H1 (cell line): ENCODE measurements at regions not wholly inside any gene's neighbourhood (a gene's known extent, or its start where the extent isn't known, plus 50 kb on each side); places are given as distances from the start of the nearest gene placed in this dataset.

Source experiments
- CTCF ChIA-PET: fragments of 300-600 bp; sonication (Branson Sonifier 250); formaldehyde crosslinking; loops from one replicate; lab custom pipeline; 2021; ENCODE audit not compliant: partially characterized antibody; lab: Charles Lee
- POLR2A ChIA-PET: fragments of 300-600 bp; sonication (Branson Sonifier 250); formaldehyde crosslinking; loops from one replicate; lab custom pipeline; 2021; ENCODE audit warnings: inconsistent platforms; ENCODE audit not compliant: partially characterized antibody; lab: Charles Lee
- DNase-seq, 2 experiments: peaks; one replicate each; pipeline versions ENCODE4 v3.0.0 to v3.0.0-alpha.2; 2010 to 2022; ENCODE audit warnings: low spot score in 2 of 2, low read depth in 1 of 2, mixed read lengths in 1 of 2
- FAIRE-seq: peaks from 2 replicates; lab custom pipeline; 2011; peaks lifted over from hg19 to GRCh38; lab: Jason Lieb, UNC
- H2AFZ ChIP-seq: 2 replicates; pipeline ENCODE4 v1.8.1; 2012; ENCODE audit warnings: low read length, inconsistent platforms
- H2AK5ac ChIP-seq: 2 replicates; pipeline ENCODE4 v1.6.1; 2013; ENCODE audit warnings: low read depth, low read length
- H2BK120ac ChIP-seq: replicated peaks from 2 replicates; pipeline ENCODE3; 2013; ENCODE audit warnings: low read depth, low read length, inconsistent platforms
- H2BK12ac ChIP-seq: 2 replicates; pipeline ENCODE4 v1.6.1; 2013; ENCODE audit warnings: low read depth, low read length
- H2BK15ac ChIP-seq: 2 replicates; pipeline ENCODE4 v1.6.1; 2013; ENCODE audit warnings: low read length
- H2BK20ac ChIP-seq: 2 replicates; pipeline ENCODE4 v1.6.1; 2013; ENCODE audit warnings: low read length
- H2BK5ac ChIP-seq: 2 replicates; pipeline ENCODE4 v1.6.1; 2013; ENCODE audit warnings: low read depth, low read length
- H3K14ac ChIP-seq: 2 replicates; pipeline ENCODE4 v1.6.1; 2013; ENCODE audit warnings: inconsistent platforms; ENCODE audit not compliant: insufficient read length
- H3K18ac ChIP-seq: 2 replicates; pipeline ENCODE4 v1.6.1; 2013; ENCODE audit warnings: low read length; ENCODE audit errors: extremely low read depth
- H3K23ac ChIP-seq: 2 replicates; pipeline ENCODE4 v1.6.1; 2013; ENCODE audit warnings: inconsistent platforms; ENCODE audit not compliant: insufficient read length
- H3K23me2 ChIP-seq: 2 replicates; pipeline ENCODE4 v1.6.1; 2013; ENCODE audit warnings: low read depth, low read length
- H3K27ac ChIP-seq: 2 replicates; pipeline ENCODE4 v1.6.1; 2011; ENCODE audit warnings: low read depth, low read length, inconsistent platforms
- H3K27me3 ChIP-seq, 4 experiments: replicated peaks in 1 of 4; 1 replicate in 1 of 4; 2 replicates in 3 of 4; pipeline versions ENCODE4 v1.6.1 to v1.8.1; 2011 to 2013; ENCODE audit warnings: low read length in 3 of 4, mild to moderate bottlenecking in 3 of 4, inconsistent platforms in 2 of 4, mixed read lengths in 2 of 4, moderate library complexity in 1 of 4; ENCODE audit not compliant: control insufficient read depth in 3 of 4, insufficient read depth in 3 of 4; ENCODE audit errors: extremely low read depth in 1 of 4
- H3K36me3 ChIP-seq, 4 experiments: 2 replicates each; pipeline versions ENCODE4 v1.6.1 to v1.8.1; 2011 to 2013; ENCODE audit warnings: mild to moderate bottlenecking in 4 of 4, low read length in 3 of 4, moderate library complexity in 2 of 4, control low read depth in 1 of 4, inconsistent platforms in 1 of 4; ENCODE audit not compliant: insufficient read depth in 4 of 4, control insufficient read depth in 2 of 4
- H3K4ac ChIP-seq: replicated peaks from 2 replicates; pipeline ENCODE3; 2013; ENCODE audit warnings: low read length, low read depth, mixed read lengths, inconsistent platforms; ENCODE audit not compliant: insufficient read length
- H3K4me1 ChIP-seq, 4 experiments: replicated peaks in 1 of 4; 1 replicate in 1 of 4; 2 replicates in 3 of 4; pipeline versions ENCODE4 v1.6.1 to v1.8.1; 2011 to 2013; ENCODE audit warnings: low read length in 3 of 4, inconsistent platforms in 2 of 4, mixed read lengths in 1 of 4; ENCODE audit not compliant: insufficient read depth in 4 of 4, control insufficient read depth in 3 of 4
- H3K4me2 ChIP-seq, 2 experiments: 2 replicates each; pipeline versions ENCODE4 v1.6.1 to v1.8.1; 2011 to 2013; ENCODE audit warnings: low read depth in 2 of 2, low read length in 2 of 2, control low read depth in 1 of 2, inconsistent platforms in 1 of 2, mild to moderate bottlenecking in 1 of 2; ENCODE audit not compliant: insufficient read depth in 1 of 2
- H3K4me3 ChIP-seq, 4 experiments: fragments of 200-600, 300-600 bp in 1 of 4; sonication (generic), shearing (Covaris generic), sonication (Bioruptor Twin) in 1 of 4; 2 replicates each; pipeline versions ENCODE4 v1.5.1 to v1.8.1; 2011 to 2016; ENCODE audit warnings: low read length in 4 of 4, low read depth in 3 of 4, control low read depth in 2 of 4, inconsistent platforms in 2 of 4, mild to moderate bottlenecking in 2 of 4, mixed read lengths in 1 of 4, moderate library complexity in 1 of 4; ENCODE audit not compliant: insufficient read depth in 2 of 4; ENCODE audit errors: extremely low read depth in 1 of 4
- H3K56ac ChIP-seq: replicated peaks from 2 replicates; pipeline ENCODE3; 2013; ENCODE audit warnings: low read depth, mild to moderate bottlenecking, mixed read lengths, low read length, inconsistent platforms; ENCODE audit not compliant: insufficient read length
- H3K79me1 ChIP-seq: 2 replicates; pipeline ENCODE4 v1.6.1; 2013; ENCODE audit warnings: low read depth, low read length, control low read depth
- H3K79me2 ChIP-seq, 2 experiments: 2 replicates each; pipeline versions ENCODE4 v1.6.1 to v1.8.1; 2012 to 2013; ENCODE audit warnings: low read length in 2 of 2, mild to moderate bottlenecking in 2 of 2, inconsistent platforms in 1 of 2; ENCODE audit not compliant: insufficient read depth in 2 of 2, control insufficient read depth in 1 of 2
- H3K9ac ChIP-seq, 4 experiments: replicated peaks in 1 of 4; 1 replicate in 1 of 4; 2 replicates in 3 of 4; pipeline versions ENCODE4 v1.6.1 to v1.8.1; 2011 to 2013; ENCODE audit warnings: low read depth in 3 of 4, low read length in 3 of 4, control low read depth in 2 of 4, mild to moderate bottlenecking in 2 of 4, moderate library complexity in 2 of 4, inconsistent platforms in 1 of 4; ENCODE audit errors: extremely low read depth in 1 of 4
- H3K9me3 ChIP-seq, 2 experiments: 2 replicates each; pipeline versions ENCODE4 v1.6.1 to v1.8.1; 2012 to 2013; ENCODE audit warnings: mild to moderate bottlenecking in 2 of 2, moderate library complexity in 2 of 2, control low read depth in 1 of 2, inconsistent platforms in 1 of 2, low read depth in 1 of 2, low read length in 1 of 2, mixed read lengths in 1 of 2; ENCODE audit not compliant: insufficient read depth in 2 of 2
- H4K20me1 ChIP-seq, 2 experiments: replicated peaks in 1 of 2; 2 replicates each; pipeline versions ENCODE3 to v1.8.1; 2011 to 2013; ENCODE audit warnings: inconsistent platforms in 2 of 2, low read length in 2 of 2, mild to moderate bottlenecking in 1 of 2; ENCODE audit not compliant: insufficient read depth in 2 of 2, control insufficient read depth in 1 of 2
- H4K5ac ChIP-seq: 2 replicates; pipeline ENCODE4 v1.6.1; 2013; ENCODE audit warnings: low read length, low read depth, mixed read lengths, inconsistent platforms; ENCODE audit not compliant: insufficient read length
- H4K8ac ChIP-seq: 2 replicates; pipeline ENCODE4 v1.8.0; 2013; ENCODE audit warnings: mild to moderate bottlenecking, moderate library complexity, low read length, inconsistent platforms; ENCODE audit not compliant: insufficient read depth; ENCODE audit errors: extremely low read depth
- H4K91ac ChIP-seq: replicated peaks from 2 replicates; pipeline ENCODE3; 2013; ENCODE audit warnings: low read length, mixed read lengths, inconsistent platforms; ENCODE audit not compliant: insufficient read length
- ATF2 ChIP-seq: IDR thresholded peaks from 2 replicates; pipeline ENCODE4 v1.6.1; 2012; ENCODE audit warnings: low read length, inconsistent platforms
- CEBPB ChIP-seq: IDR thresholded peaks from 2 replicates; pipeline ENCODE4 v1.6.1; 2012; ENCODE audit warnings: low read depth, low read length
- CHD1 ChIP-seq: IDR thresholded peaks from 2 replicates; pipeline ENCODE4 v1.6.1; 2012; ENCODE audit warnings: low read depth, low read length, improper control_type of control experiment
- E2F6 ChIP-seq: IDR thresholded peaks from 2 replicates; pipeline ENCODE4 v1.6.1; 2012; ENCODE audit warnings: inconsistent platforms
- EGR1 ChIP-seq: IDR thresholded peaks from 2 replicates; pipeline ENCODE4 v1.6.1; 2011; ENCODE audit warnings: low read depth, low read length, borderline replicate concordance
- MAFK ChIP-seq: IDR thresholded peaks from 2 replicates; pipeline ENCODE4 v1.6.1; 2012; ENCODE audit warnings: low read depth, mild to moderate bottlenecking, improper control_type of control experiment, low read length
- SP4 ChIP-seq: IDR thresholded peaks from 2 replicates; pipeline ENCODE4 v1.6.1; 2012; ENCODE audit warnings: low read length, inconsistent platforms
- TAF7 ChIP-seq: optimal IDR thresholded peaks from 2 replicates; pipeline ENCODE3; 2011; ENCODE audit warnings: low read depth, mild to moderate bottlenecking, inconsistent platforms, low read length, moderate library complexity, borderline replicate concordance
- TCF12 ChIP-seq: IDR thresholded peaks from 2 replicates; pipeline ENCODE4 v1.6.1; 2011; ENCODE audit warnings: low read depth, mild to moderate bottlenecking, low read length
- ZNF274 ChIP-seq: IDR thresholded peaks from 2 replicates; pipeline ENCODE4 v1.7.0; 2012; ENCODE audit warnings: low read length, borderline replicate concordance; ENCODE audit errors: extremely low read depth
- WGBS, 2 experiments: shearing (Covaris generic) in 1 of 2; methylation state at CpG; one replicate each; pipeline versions ENCODE4 v1.1.6 to v1.1.7; 2013 to 2015; ENCODE audit warnings: low lambda C conversion rate in 2 of 2, mixed read lengths in 2 of 2, inconsistent platforms in 1 of 2, low coverage in 1 of 2, missing lambda C conversion rate in 1 of 2; ENCODE audit not compliant: insufficient replicate concordance in 2 of 2, insufficient coverage in 1 of 2, insufficient read length in 1 of 2; ENCODE audit errors: extremely low coverage in 1 of 2, missing lambda C conversion rate in 1 of 2; 5-methylcytosine and 5-hydroxymethylcytosine counted together
- TF ChIP-seq, protein P1 (sequence below): IDR thresholded peaks from 2 replicates; pipeline ENCODE4 v1.6.1; 2011; ENCODE audit warnings: low read depth, mild to moderate bottlenecking, low read length; ENCODE audit not compliant: insufficient read depth

- H2BK20ac ChIP-seq = no peak overlapping the region
- H3K4me2 ChIP-seq = no peak overlapping the region
- TF ChIP-seq CHD1 (no peak), TCF12 (no peak), ATF2 (no peak), SP4 (no peak), CEBPB (no peak), TAF7 (no peak), E2F6 (no peak), ZNF274 (no peak), MAFK (no peak), EGR1 (no peak)
- TF ChIP-seq, protein P1, sequence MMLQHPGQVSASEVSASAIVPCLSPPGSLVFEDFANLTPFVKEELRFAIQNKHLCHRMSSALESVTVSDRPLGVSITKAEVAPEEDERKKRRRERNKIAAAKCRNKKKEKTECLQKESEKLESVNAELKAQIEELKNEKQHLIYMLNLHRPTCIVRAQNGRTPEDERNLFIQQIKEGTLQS = no peak
These were observed 373.9 kb downstream of the ALG10 start for GRCh38 chr12:34396006-34396860.

More at GRCh38 chr12:34396006-34396860, 373.9 kb downstream of the ALG10 start:
- Histone ChIP-seq H4K5ac (no peak overlapping the region), H4K8ac (no peak overlapping the region), H4K91ac (no peak overlapping the region), H2BK5ac (no peak overlapping the region), H3K36me3 (no peaks in the 10 kb centered on the region), H4K20me1 (no peaks in the 10 kb centered on the region), H3K14ac (no peak overlapping the region), H3K56ac (no peak overlapping the region), H3K9me3 (peaks cover 90 to 100% of the 10 kb centered on the region in 2 experiments), H3K9ac (no peak overlapping the region), H3K79me1 (no peaks in the 10 kb centered on the region), H3K4ac (no peak overlapping the region), H2BK120ac (no peak overlapping the region), H2BK12ac (no peak overlapping the region), H3K4me3 (no peak overlapping the region), H3K23me2 (no peaks in the 10 kb centered on the region), H2BK15ac (no peak overlapping the region), H3K79me2 (no peaks in the 10 kb centered on the region), H2AFZ (no peak overlapping the region), H3K27me3 (no peaks in the 10 kb centered on the region), H3K23ac (no peak overlapping the region), H2AK5ac (no peak overlapping the region), H3K27ac (no peak overlapping the region), H3K18ac (no peak overlapping the region), H3K4me1 (no peaks in the 10 kb centered on the region)
- ChIA-PET POLR2A (no interaction called here), CTCF (no interaction called here)
- whole genome bisulfite sequencing, 2 experiments = 72% methylated on average over 22 of the region's 27 CpGs; no CpG with 5 or more reads in 1 of the 2 experiments
- DNase-seq (peak in 1 of 2 experiments; percentile 3), FAIRE-seq (no peak)
